Mesodermal cell (in vitro differentiated cells): ENCODE measurements at regions not wholly inside any gene's neighbourhood (a gene's known extent, or its start where the extent isn't known, plus 50 kb on each side); places are given as distances from the start of the nearest gene placed in this dataset.
"Not testable (repeated sequence)": the region's sequence is repeated elsewhere in the genome, so short reads cannot be mapped to it uniquely, and the experiment has no call there.

Experiments used
- H3K27ac ChIP-seq: 2 replicates; pipeline ENCODE4 v1.7.0; 2013; ENCODE audit warnings: mild to moderate bottlenecking, low read depth, low read length, moderate library complexity; ENCODE audit not compliant: severe bottlenecking
- H3K36me3 ChIP-seq: 2 replicates; pipeline ENCODE4 v1.7.1; 2013; ENCODE audit warnings: mild to moderate bottlenecking, low read length, moderate library complexity; ENCODE audit not compliant: control insufficient read depth, insufficient read depth
- H3K4me1 ChIP-seq: one replicate; pipeline ENCODE4 v1.7.1; 2013; ENCODE audit warnings: mild to moderate bottlenecking, low read length; ENCODE audit not compliant: insufficient read depth, control insufficient read depth, poor library complexity, severe bottlenecking
- H3K4me3 ChIP-seq: 2 replicates; pipeline ENCODE4 v1.7.0; 2013; ENCODE audit warnings: low read length, control low read depth, mild to moderate bottlenecking; ENCODE audit not compliant: insufficient read depth, poor library complexity, severe bottlenecking; ENCODE audit errors: extremely low read depth
- H3K9me3 ChIP-seq: 2 replicates; pipeline ENCODE4 v1.7.1; 2013; ENCODE audit warnings: mild to moderate bottlenecking, low read length, moderate library complexity; ENCODE audit not compliant: control insufficient read depth
- WGBS, 2 experiments: methylation state at CpG; one replicate each; pipeline ENCODE4 v1.1.5; 2013; ENCODE audit warnings: missing lambda C conversion rate in 2 of 2; ENCODE audit not compliant: insufficient coverage in 2 of 2; 5-methylcytosine and 5-hydroxymethylcytosine counted together

- Histone ChIP-seq H3K36me3 (no peaks in the 10 kb centered on the region), H3K4me1 (no peaks in the 10 kb centered on the region), H3K27ac (no peak overlapping the region), H3K9me3 (no peaks in the 10 kb centered on the region), H3K4me3 (no peak overlapping the region)
- no CpG with 5 or more reads among the region's 4 CpGs for WGBS, 2 experiments
Measured at GRCh38 chr5:98543490-98543889, 230.0 kb upstream of the RGMB start.

GRCh38 chr5:98546924-98547323, 226.5 kb upstream of the RGMB start:
- H3K4me1 ChIP-seq, H3K27ac ChIP-seq, H3K36me3 ChIP-seq, H3K9me3 ChIP-seq, H3K4me3 ChIP-seq: not testable (repeated sequence)
- whole genome bisulfite sequencing, 2 experiments: no CpG with 5 or more reads among the region's 14 CpGs

GRCh38 chr5:98556712-98557111, 216.8 kb upstream of the RGMB start:
- Histone ChIP-seq H3K4me1 (no peaks in the 10 kb centered on the region), H3K36me3 (no peaks in the 10 kb centered on the region), H3K27ac (no peak overlapping the region), H3K9me3 (no peaks in the 10 kb centered on the region), H3K4me3 (no peak overlapping the region)
- 80 to 100% methylated on average over 1 of the region's 1 CpG for WGBS, 2 experiments

GRCh38 chr5:98557916-98558315, 215.5 kb upstream of the RGMB start:
- Histone ChIP-seq H3K4me3 (no peak overlapping the region), H3K27ac (no peak overlapping the region), H3K9me3 (no peaks in the 10 kb centered on the region), H3K4me1 (no peaks in the 10 kb centered on the region), H3K36me3 (no peaks in the 10 kb centered on the region)

- no peaks in the 10 kb centered on the region for H3K4me1 ChIP-seq
- no peak overlapping the region for H3K4me3 ChIP-seq
- H3K9me3 ChIP-seq: no peaks in the 10 kb centered on the region
- no peaks in the 10 kb centered on the region for H3K36me3 ChIP-seq
- WGBS, 2 experiments: 77% methylated on average over 2 of the region's 2 CpGs; no CpG with 5 or more reads in 1 of the 2 experiments
- no peak overlapping the region for H3K27ac ChIP-seq
Measured at GRCh38 chr5:98563885-98564653, 209.4 kb upstream of the RGMB start.

- WGBS, 2 experiments: 86% methylated on average over 1 of the region's 1 CpG; no CpG with 5 or more reads in 1 of the 2 experiments
- H3K4me3 ChIP-seq: no peak overlapping the region
- no peaks in the 10 kb centered on the region for H3K36me3 ChIP-seq
- no peaks in the 10 kb centered on the region for H3K4me1 ChIP-seq
- no peak overlapping the region for H3K27ac ChIP-seq
- no peaks in the 10 kb centered on the region for H3K9me3 ChIP-seq
Measured at GRCh38 chr5:98564836-98565235, 208.6 kb upstream of the RGMB start.

GRCh38 chr5:98568336-98568735, 205.1 kb upstream of the RGMB start:
- H3K4me1 ChIP-seq: no peaks in the 10 kb centered on the region
- 86 to 89% methylated on average over 1 of the region's 1 CpG for WGBS, 2 experiments
- no peak overlapping the region for H3K27ac ChIP-seq
- no peak overlapping the region for H3K4me3 ChIP-seq
- H3K9me3 ChIP-seq: no peaks in the 10 kb centered on the region
- H3K36me3 ChIP-seq: no peaks in the 10 kb centered on the region

- Histone ChIP-seq H3K27ac (no peak overlapping the region), H3K4me3 (no peak overlapping the region), H3K36me3 (no peaks in the 10 kb centered on the region), H3K9me3 (no peaks in the 10 kb centered on the region), H3K4me1 (no peaks in the 10 kb centered on the region)
- 96% methylated on average over 4 of the region's 4 CpGs; no CpG with 5 or more reads in 1 of the 2 experiments for WGBS, 2 experiments
Measured at GRCh38 chr5:98569288-98569687, 204.2 kb upstream of the RGMB start.

GRCh38 chr5:98570010-98570409, 203.5 kb upstream of the RGMB start:
- Histone ChIP-seq H3K9me3 (no peaks in the 10 kb centered on the region), H3K36me3 (no peaks in the 10 kb centered on the region), H3K27ac (no peak overlapping the region), H3K4me1 (no peaks in the 10 kb centered on the region), H3K4me3 (no peak overlapping the region)
- no CpG with 5 or more reads among the region's 1 CpG for WGBS, 2 experiments

- no peaks in the 10 kb centered on the region for H3K36me3 ChIP-seq
- no peak overlapping the region for H3K4me3 ChIP-seq
- H3K9me3 ChIP-seq: no peaks in the 10 kb centered on the region
- WGBS, 2 experiments: no CpG with 5 or more reads among the region's 1 CpG
- H3K27ac ChIP-seq: peak overlapping the region; percentile 11
- no peaks in the 10 kb centered on the region for H3K4me1 ChIP-seq
Measured at GRCh38 chr5:98570661-98571191, 202.7 kb upstream of the RGMB start.

- no peaks in the 10 kb centered on the region for H3K9me3 ChIP-seq
- no peak overlapping the region for H3K27ac ChIP-seq
- H3K4me3 ChIP-seq: no peak overlapping the region
- no peaks in the 10 kb centered on the region for H3K4me1 ChIP-seq
- no peaks in the 10 kb centered on the region for H3K36me3 ChIP-seq
- 80% methylated on average over 1 of the region's 4 CpGs; no CpG with 5 or more reads in 1 of the 2 experiments for whole genome bisulfite sequencing, 2 experiments
Measured at GRCh38 chr5:98573834-98574320, 199.6 kb upstream of the RGMB start.
